ENCODE measurements at regions not wholly inside any gene's neighbourhood (a gene's known extent, or its start where the extent isn't known, plus 50 kb on each side); places are given as distances from the start of the nearest gene placed in this dataset.

GRCh38 chr19:31146015-31146414 lies 203.2 kb downstream of the TSHZ3 start:
- TF ChIP-seq EP300 (IDR thresholded peaks at IDR 0.05), result no peak
- TF ChIP-seq, protein P1, sequence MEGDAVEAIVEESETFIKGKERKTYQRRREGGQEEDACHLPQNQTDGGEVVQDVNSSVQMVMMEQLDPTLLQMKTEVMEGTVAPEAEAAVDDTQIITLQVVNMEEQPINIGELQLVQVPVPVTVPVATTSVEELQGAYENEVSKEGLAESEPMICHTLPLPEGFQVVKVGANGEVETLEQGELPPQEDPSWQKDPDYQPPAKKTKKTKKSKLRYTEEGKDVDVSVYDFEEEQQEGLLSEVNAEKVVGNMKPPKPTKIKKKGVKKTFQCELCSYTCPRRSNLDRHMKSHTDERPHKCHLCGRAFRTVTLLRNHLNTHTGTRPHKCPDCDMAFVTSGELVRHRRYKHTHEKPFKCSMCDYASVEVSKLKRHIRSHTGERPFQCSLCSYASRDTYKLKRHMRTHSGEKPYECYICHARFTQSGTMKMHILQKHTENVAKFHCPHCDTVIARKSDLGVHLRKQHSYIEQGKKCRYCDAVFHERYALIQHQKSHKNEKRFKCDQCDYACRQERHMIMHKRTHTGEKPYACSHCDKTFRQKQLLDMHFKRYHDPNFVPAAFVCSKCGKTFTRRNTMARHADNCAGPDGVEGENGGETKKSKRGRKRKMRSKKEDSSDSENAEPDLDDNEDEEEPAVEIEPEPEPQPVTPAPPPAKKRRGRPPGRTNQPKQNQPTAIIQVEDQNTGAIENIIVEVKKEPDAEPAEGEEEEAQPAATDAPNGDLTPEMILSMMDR (IDR thresholded peaks at IDR 0.05), result no peak
- no peak for TF ChIP-seq POLR2AphosphoS5 (IDR thresholded peaks at IDR 0.05)
- no peak for TF ChIP-seq POLR2A (IDR thresholded peaks at IDR 0.05)
